ENCODE measurements at regions not wholly inside any gene's neighbourhood (a gene's known extent, or its start where the extent isn't known, plus 50 kb on each side); places are given as distances from the start of the nearest gene placed in this dataset.

DNA sequence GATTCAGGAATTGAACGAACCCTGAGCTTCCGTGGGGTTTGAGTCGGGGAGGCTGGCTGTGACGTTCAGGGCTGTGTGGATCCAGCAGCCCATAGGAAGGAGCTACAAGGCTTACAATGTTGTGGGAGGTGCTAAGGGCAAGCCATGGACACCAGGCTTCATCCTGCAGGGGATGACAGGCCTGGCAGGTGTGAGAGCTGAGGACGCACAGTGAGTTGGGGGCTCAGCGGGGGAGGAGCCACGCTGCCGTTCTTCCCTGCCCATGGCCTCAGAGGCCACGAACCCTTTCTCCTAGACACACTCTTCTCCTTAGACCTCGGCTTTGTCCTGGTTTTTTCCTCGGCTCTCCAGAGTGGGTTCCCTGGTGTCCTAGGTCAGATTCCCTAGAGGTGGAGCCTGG lies 78.1 kb upstream of the SLC22A11 start:
- Histone ChIP-seq H3K4me1 (ENCODE audit: control insufficient read depth, insufficient read depth, low read length, poor library complexity, severe bottlenecking) (no peaks in the 10 kb centered on the region), H3K27ac (ENCODE audit: insufficient read depth, low read length, poor library complexity, severe bottlenecking) (no peak overlapping the region), H3K27me3 (ENCODE audit: control insufficient read depth, insufficient read depth, low read length) (peaks cover 5% of the 10 kb centered on the region), H3K4me3 (ENCODE audit: low read depth, low read length) (no peak overlapping the region), H3K36me3 (ENCODE audit: control insufficient read depth, insufficient read depth, low read length) (no peaks in the 10 kb centered on the region), H3K9me3 (ENCODE audit: control insufficient read depth in 2 of 2, low read length in 2 of 2) (no peaks in the 10 kb centered on the region)
- no peak for DNase-seq
- peaks cover 41% of the 10 kb centered on the region for H3K27me3 Mint-ChIP-seq
- no peak for ATAC-seq (ENCODE audit: low read depth in 2 of 2)
- no peaks in the 10 kb centered on the region for H3K36me3 Mint-ChIP-seq
- no peaks in the 10 kb centered on the region for H3K4me1 Mint-ChIP-seq
- no peak overlapping the region for H3K27ac Mint-ChIP-seq
- no peak overlapping the region for H3K4me3 Mint-ChIP-seq
- H3K9me3 Mint-ChIP-seq: peaks cover 0 to 1% (median 0%) of the 10 kb centered on the region in 7 donors

DNA sequence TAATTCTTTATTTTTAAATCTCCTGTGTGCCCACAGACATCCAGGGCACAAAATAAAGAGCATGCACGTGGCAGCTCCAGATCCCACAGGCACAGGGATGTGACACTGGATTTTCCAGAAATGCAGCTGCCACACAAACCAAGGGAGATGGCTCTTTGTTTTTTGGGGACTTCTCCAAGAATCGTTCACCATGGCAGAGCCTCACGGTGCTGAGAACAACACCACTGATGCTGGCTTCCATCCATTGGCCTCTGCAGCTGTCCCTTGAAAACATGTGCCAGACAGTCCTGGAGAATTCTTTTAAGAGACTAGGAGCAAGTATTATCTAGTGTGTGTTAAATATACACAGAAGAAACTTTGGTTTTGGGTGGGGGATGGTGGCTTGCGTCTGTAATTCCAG lies 73.2 kb upstream of the SLC22A11 start:
- Mint-ChIP-seq H3K4me3 (no peak overlapping the region), H3K27me3 (peaks cover 22% of the 10 kb centered on the region)

DNA sequence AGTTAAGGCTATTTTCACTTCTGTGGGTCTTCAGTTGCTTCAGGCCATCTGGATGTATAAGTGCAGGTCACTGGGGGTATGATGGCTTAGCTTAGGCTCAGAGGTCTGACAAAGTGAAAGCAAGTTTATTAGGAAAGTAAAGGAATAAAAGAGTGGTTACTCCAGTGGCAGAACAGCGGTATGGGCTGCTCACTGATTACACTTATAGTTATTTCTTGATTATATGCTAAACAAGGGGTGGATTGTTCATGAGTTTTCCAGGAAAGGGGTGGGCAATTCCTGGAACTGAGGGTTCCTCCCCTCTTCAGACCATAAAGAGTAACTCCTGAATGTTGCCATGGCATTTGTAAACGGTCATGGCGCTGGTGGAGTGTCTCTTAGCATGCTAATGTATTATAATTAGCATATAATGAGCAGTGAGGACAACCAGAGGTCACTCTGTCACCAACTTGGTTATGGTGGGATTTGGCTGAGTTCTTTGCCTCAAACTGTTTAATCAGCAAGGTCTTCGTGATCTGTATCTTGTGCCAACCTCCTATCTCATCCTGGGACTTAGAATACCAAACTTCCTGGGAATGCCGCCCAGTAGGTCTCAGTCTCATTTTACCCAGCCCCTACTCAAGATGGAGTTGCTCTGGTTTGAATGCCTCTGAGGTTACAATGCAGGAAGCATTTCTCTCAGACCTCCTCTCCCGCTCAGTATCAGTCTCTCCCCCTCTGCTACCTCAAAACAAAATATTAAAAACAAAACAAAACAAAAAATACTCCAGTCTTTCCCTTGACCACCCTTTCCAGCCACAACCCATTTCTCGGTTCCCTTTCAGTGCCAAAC lies 71.3 kb upstream of the SLC22A11 start:
- Mint-ChIP-seq H3K9me3 (peaks cover 0 to 2% (median 0%) of the 10 kb centered on the region in 7 donors), H3K4me1 (peaks cover 0 to 5% (median under 1%) of the 10 kb centered on the region in 4 donors), H3K27ac (no peak overlapping the region), H3K4me3 (no peak overlapping the region), H3K27me3 (peaks cover 33% of the 10 kb centered on the region), H3K36me3 (no peaks in the 10 kb centered on the region)
- Histone ChIP-seq H3K36me3 (ENCODE audit: control insufficient read depth, insufficient read depth, low read length) (no peaks in the 10 kb centered on the region), H3K27me3 (ENCODE audit: control insufficient read depth, insufficient read depth, low read length) (peaks cover 4% of the 10 kb centered on the region), H3K4me3 (ENCODE audit: low read depth, low read length) (no peak overlapping the region), H3K4me1 (ENCODE audit: control insufficient read depth, insufficient read depth, low read length, poor library complexity, severe bottlenecking) (no peaks in the 10 kb centered on the region), H3K9me3 (ENCODE audit: control insufficient read depth in 2 of 2, low read length in 2 of 2) (no peaks in the 10 kb centered on the region), H3K27ac (ENCODE audit: insufficient read depth, low read length, poor library complexity, severe bottlenecking) (no peak overlapping the region)
- DNase-seq (no peak), ATAC-seq (ENCODE audit: low read depth in 2 of 2) (no peak)

More for the DNA sequence above, 73.2 kb upstream of the SLC22A11 start:
- Histone ChIP-seq H3K36me3 (ENCODE audit: control insufficient read depth, insufficient read depth, low read length) (no peaks in the 10 kb centered on the region), H3K27ac (ENCODE audit: insufficient read depth, low read length, poor library complexity, severe bottlenecking) (no peak overlapping the region), H3K4me3 (ENCODE audit: low read depth, low read length) (no peak overlapping the region), H3K4me1 (ENCODE audit: control insufficient read depth, insufficient read depth, low read length, poor library complexity, severe bottlenecking) (no peaks in the 10 kb centered on the region), H3K27me3 (ENCODE audit: control insufficient read depth, insufficient read depth, low read length) (peaks cover 5% of the 10 kb centered on the region), H3K9me3 (ENCODE audit: control insufficient read depth in 2 of 2, low read length in 2 of 2) (no peaks in the 10 kb centered on the region)
- no peak for DNase-seq
- no peak for ATAC-seq (ENCODE audit: low read depth in 2 of 2)
- Mint-ChIP-seq H3K4me1 (no peaks in the 10 kb centered on the region), H3K36me3 (no peaks in the 10 kb centered on the region), H3K27ac (no peak overlapping the region), H3K9me3 (peaks cover 0 to 2% (median 0%) of the 10 kb centered on the region in 7 donors)

DNA sequence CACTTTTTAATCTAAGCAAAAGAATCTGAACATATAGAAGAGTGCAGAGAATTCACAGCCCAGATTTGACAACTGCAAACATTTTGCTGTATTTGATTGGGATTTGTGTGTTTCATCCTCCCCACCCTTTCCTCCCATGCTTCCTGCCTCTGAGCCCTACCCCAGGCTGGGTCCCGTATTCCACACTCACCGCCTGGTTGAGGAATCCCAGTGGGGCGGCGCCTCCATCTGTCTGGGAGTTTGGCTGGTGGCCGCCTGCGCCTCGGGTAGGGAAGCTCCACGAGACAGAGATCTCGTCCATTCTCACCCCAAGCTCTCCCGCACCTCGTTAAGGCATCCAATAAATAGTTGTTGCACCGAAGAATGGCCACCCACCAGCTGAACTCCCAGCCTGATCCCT lies 70.7 kb upstream of the SLC22A11 start:
- H3K4me3 Mint-ChIP-seq: no peak overlapping the region
- Histone ChIP-seq H3K9me3 (ENCODE audit: control insufficient read depth in 2 of 2, low read length in 2 of 2) (no peaks in the 10 kb centered on the region), H3K27ac (ENCODE audit: insufficient read depth, low read length, poor library complexity, severe bottlenecking) (no peak overlapping the region), H3K4me3 (ENCODE audit: low read depth, low read length) (no peak overlapping the region), H3K36me3 (ENCODE audit: control insufficient read depth, insufficient read depth, low read length) (no peaks in the 10 kb centered on the region), H3K27me3 (ENCODE audit: control insufficient read depth, insufficient read depth, low read length) (peaks cover 4% of the 10 kb centered on the region), H3K4me1 (ENCODE audit: control insufficient read depth, insufficient read depth, low read length, poor library complexity, severe bottlenecking) (no peaks in the 10 kb centered on the region)
- H3K27ac Mint-ChIP-seq: no peak overlapping the region
- DNase-seq: no peak
- peaks cover 0 to 2% (median 0%) of the 10 kb centered on the region in 7 donors for H3K9me3 Mint-ChIP-seq
- H3K36me3 Mint-ChIP-seq: no peaks in the 10 kb centered on the region
- peaks cover 0 to 11% (median 4%) of the 10 kb centered on the region in 4 donors for H3K4me1 Mint-ChIP-seq
- no peak for ATAC-seq (ENCODE audit: low read depth in 2 of 2)
- peaks cover 32% of the 10 kb centered on the region for H3K27me3 Mint-ChIP-seq

DNA sequence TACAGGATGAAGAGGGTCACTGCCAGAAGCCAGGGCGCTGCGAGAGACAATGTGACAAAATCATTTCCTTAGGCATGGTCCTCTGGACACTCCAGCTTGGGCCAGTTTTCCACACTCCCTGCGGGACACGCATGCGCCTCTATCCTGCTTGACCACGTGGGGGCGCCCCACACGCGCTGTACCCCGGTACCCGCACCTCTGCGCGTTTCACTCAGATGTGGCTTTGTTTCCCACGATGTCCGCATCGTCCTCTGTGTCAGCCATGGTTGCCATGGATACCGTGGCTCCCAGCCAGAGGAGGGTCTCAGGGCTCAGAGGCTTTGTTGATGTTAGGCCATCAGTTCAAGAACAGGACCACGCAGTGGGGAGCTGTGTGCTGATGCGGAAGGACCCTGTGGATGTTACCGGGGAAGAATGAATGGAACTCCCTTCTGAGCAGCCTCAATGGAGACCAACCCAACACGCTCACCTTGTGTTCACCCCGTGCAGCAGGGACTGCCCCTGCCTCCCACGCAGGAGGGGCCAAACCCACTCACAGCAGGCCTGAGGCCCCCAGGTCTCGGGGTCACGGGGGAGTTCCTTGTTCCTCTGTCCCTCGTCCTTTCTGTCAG lies 65.8 kb upstream of the SLC22A11 start:
- Mint-ChIP-seq H3K27me3 (peaks cover 49% of the 10 kb centered on the region), H3K9me3 (no peaks in the 10 kb centered on the region), H3K4me1 (peaks cover 0 to 25% (median 9%) of the 10 kb centered on the region in 4 donors), H3K27ac (no peak overlapping the region), H3K36me3 (no peaks in the 10 kb centered on the region), H3K4me3 (no peak overlapping the region)
- H3K27me3 ChIP-seq (ENCODE audit: control insufficient read depth, insufficient read depth, low read length): peaks cover 7% of the 10 kb centered on the region
- ATAC-seq (ENCODE audit: low read depth in 2 of 2): peak; percentile 22 to 58
- peak in 2 of 3 donors; percentile 9 to 37 for DNase-seq
- no peak overlapping the region for H3K4me3 ChIP-seq (ENCODE audit: low read depth, low read length)
- H3K9me3 ChIP-seq (ENCODE audit: control insufficient read depth in 2 of 2, low read length in 2 of 2): no peaks in the 10 kb centered on the region
- H3K27ac ChIP-seq (ENCODE audit: insufficient read depth, low read length, poor library complexity, severe bottlenecking): no peak overlapping the region
- peaks cover 5% of the 10 kb centered on the region for H3K4me1 ChIP-seq (ENCODE audit: control insufficient read depth, insufficient read depth, low read length, poor library complexity, severe bottlenecking)
- no peaks in the 10 kb centered on the region for H3K36me3 ChIP-seq (ENCODE audit: control insufficient read depth, insufficient read depth, low read length)

DNA sequence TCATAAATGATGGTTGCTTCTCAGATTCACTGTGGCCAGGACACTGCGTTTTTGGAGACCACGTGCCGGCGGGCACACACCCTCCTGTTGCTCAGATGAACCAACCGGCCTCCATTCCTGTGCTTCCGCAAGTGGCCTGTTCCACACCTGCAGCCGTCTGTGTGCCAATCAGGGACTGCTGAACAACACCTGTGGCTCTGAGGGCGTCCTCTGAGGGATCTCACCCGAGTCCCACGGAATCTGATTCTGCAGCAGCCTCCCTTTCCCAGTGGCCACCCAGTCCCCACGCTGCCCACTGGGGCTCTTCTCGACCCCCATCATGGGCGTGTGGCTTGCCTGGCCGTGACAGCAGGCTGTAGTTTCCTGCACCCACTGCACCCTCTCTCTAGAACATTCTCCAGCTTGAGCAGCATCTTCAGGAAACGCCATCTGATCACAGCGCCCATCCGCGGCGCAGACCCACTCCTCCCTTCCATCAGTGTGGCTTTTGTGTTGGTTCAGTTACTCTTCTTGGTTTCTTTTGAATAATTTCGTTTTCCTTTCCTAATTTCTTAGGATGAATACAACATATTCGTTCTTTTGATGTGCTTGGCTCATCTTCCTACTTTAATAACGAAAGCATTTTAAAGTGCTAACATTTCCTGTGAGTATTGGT lies 65.1 kb upstream of the SLC22A11 start:
- Mint-ChIP-seq H3K27me3 (peaks cover 51% of the 10 kb centered on the region), H3K9me3 (no peaks in the 10 kb centered on the region), H3K4me1 (peaks cover 0 to 25% (median 9%) of the 10 kb centered on the region in 4 donors), H3K36me3 (no peaks in the 10 kb centered on the region), H3K4me3 (peak overlapping the region in 1 of 4 donors; percentile 51), H3K27ac (no peak overlapping the region)
- Histone ChIP-seq H3K27ac (ENCODE audit: insufficient read depth, low read length, poor library complexity, severe bottlenecking) (no peak overlapping the region), H3K4me3 (ENCODE audit: low read depth, low read length) (no peak overlapping the region), H3K9me3 (ENCODE audit: control insufficient read depth in 2 of 2, low read length in 2 of 2) (no peaks in the 10 kb centered on the region), H3K36me3 (ENCODE audit: control insufficient read depth, insufficient read depth, low read length) (no peaks in the 10 kb centered on the region), H3K27me3 (ENCODE audit: control insufficient read depth, insufficient read depth, low read length) (peaks cover 7% of the 10 kb centered on the region), H3K4me1 (ENCODE audit: control insufficient read depth, insufficient read depth, low read length, poor library complexity, severe bottlenecking) (peaks cover 5% of the 10 kb centered on the region)
- DNase-seq (no peak), ATAC-seq (ENCODE audit: low read depth in 2 of 2) (peak in 1 of 2 donors; percentile 55)

DNA sequence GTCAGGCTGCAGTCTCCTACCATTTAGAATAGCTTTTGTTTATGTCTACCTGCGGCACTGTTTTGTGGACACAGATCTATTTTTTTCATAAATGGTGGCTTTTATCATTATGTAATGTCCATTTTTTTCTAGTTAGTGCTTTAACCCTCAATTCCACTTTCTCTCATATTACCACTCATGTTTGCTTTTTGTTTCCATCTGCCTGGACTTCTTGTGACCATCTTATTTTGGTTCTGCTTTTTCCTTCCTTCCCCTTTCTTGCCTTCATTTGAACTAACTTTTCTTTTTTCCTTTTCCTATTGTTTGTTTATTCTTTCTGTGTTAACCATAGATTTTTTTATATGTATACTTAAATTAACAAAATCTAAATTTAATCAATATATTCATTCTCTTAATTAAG lies 63.2 kb upstream of the SLC22A11 start:
- Histone ChIP-seq H3K27ac (ENCODE audit: insufficient read depth, low read length, poor library complexity, severe bottlenecking) (no peak overlapping the region), H3K4me1 (ENCODE audit: control insufficient read depth, insufficient read depth, low read length, poor library complexity, severe bottlenecking) (peaks cover 5% of the 10 kb centered on the region), H3K9me3 (ENCODE audit: control insufficient read depth in 2 of 2, low read length in 2 of 2) (no peaks in the 10 kb centered on the region), H3K27me3 (ENCODE audit: control insufficient read depth, insufficient read depth, low read length) (peaks cover 7% of the 10 kb centered on the region), H3K4me3 (ENCODE audit: low read depth, low read length) (no peak overlapping the region), H3K36me3 (ENCODE audit: control insufficient read depth, insufficient read depth, low read length) (no peaks in the 10 kb centered on the region)
- Mint-ChIP-seq H3K9me3 (no peaks in the 10 kb centered on the region), H3K27me3 (peaks cover 54% of the 10 kb centered on the region), H3K36me3 (no peaks in the 10 kb centered on the region), H3K4me1 (peaks cover 0 to 25% (median 9%) of the 10 kb centered on the region in 4 donors), H3K27ac (no peak overlapping the region), H3K4me3 (no peak overlapping the region)
- DNase-seq: no peak
- ATAC-seq (ENCODE audit: low read depth in 2 of 2): no peak
